NCI-H2196 (cell line): ENCODE measurements at regions not wholly inside any gene's neighbourhood (a gene's known extent, or its start where the extent isn't known, plus 50 kb on each side); places are given as distances from the start of the nearest gene placed in this dataset.

ENCODE experiments used
- DNase-seq: peaks from one replicate; lab custom pipeline; 2025; ENCODE audit not compliant: unreplicated experiment; lab: John Stamatoyannopoulos, UW

- no peak for DNase-seq
These were observed 144.7 kb upstream of the COPS8 start for GRCh38 chr2:236940916-236941520.

- DNase-seq = no peak
These were observed 144.1 kb upstream of the COPS8 start for GRCh38 chr2:236941551-236941950.

GRCh38 chr2:236942554-236942953 lies 143.1 kb upstream of the COPS8 start:
- DNase-seq = no peak

- DNase-seq = no peak
These were observed 142.6 kb upstream of the COPS8 start for GRCh38 chr2:236943068-236943467.

GRCh38 chr2:236943841-236944513 lies 141.7 kb upstream of the COPS8 start:
- DNase-seq = no peak

- DNase-seq = no peak
These were observed 141.1 kb upstream of the COPS8 start for GRCh38 chr2:236944561-236944960.

- DNase-seq = no peak
These were observed 140.2 kb upstream of the COPS8 start for GRCh38 chr2:236945431-236946016.

- no peak for DNase-seq
These were observed 138.8 kb upstream of the COPS8 start for GRCh38 chr2:236946871-236947270.

GRCh38 chr2:236947294-236947693 lies 138.4 kb upstream of the COPS8 start:
- no peak for DNase-seq

- DNase-seq = no peak
These were observed 137.8 kb upstream of the COPS8 start for GRCh38 chr2:236947896-236948295.

- DNase-seq = no peak
These were observed 136.4 kb upstream of the COPS8 start for GRCh38 chr2:236949089-236949905.

GRCh38 chr2:236951830-236952475 lies 133.7 kb upstream of the COPS8 start:
- no peak for DNase-seq

- no peak for DNase-seq
These were observed 131.0 kb upstream of the COPS8 start for GRCh38 chr2:236954641-236955040.

- DNase-seq = no peak
These were observed 130.1 kb upstream of the COPS8 start for GRCh38 chr2:236955521-236956030.

GRCh38 chr2:236956031-236956618 lies 129.6 kb upstream of the COPS8 start:
- no peak for DNase-seq

GRCh38 chr2:236956641-236957040 lies 129.0 kb upstream of the COPS8 start:
- DNase-seq = no peak

GRCh38 chr2:236959036-236959435 lies 126.7 kb upstream of the COPS8 start:
- DNase-seq = no peak

GRCh38 chr2:236959876-236960275 lies 125.8 kb upstream of the COPS8 start:
- no peak for DNase-seq

- DNase-seq = no peak
These were observed 125.2 kb upstream of the COPS8 start for GRCh38 chr2:236960531-236960930.

- no peak for DNase-seq
These were observed 122.9 kb upstream of the COPS8 start for GRCh38 chr2:236962816-236963215.
